GM19240 (cell line): ENCODE measurements at regions not wholly inside any gene's neighbourhood (a gene's known extent, or its start where the extent isn't known, plus 50 kb on each side); places are given as distances from the start of the nearest gene placed in this dataset.

Experiments
- DNase-seq: peaks from one replicate; pipeline ENCODE4 v3.0.0; 2011; ENCODE audit warnings: low spot score; ENCODE audit not compliant: insufficient read length

DNA sequence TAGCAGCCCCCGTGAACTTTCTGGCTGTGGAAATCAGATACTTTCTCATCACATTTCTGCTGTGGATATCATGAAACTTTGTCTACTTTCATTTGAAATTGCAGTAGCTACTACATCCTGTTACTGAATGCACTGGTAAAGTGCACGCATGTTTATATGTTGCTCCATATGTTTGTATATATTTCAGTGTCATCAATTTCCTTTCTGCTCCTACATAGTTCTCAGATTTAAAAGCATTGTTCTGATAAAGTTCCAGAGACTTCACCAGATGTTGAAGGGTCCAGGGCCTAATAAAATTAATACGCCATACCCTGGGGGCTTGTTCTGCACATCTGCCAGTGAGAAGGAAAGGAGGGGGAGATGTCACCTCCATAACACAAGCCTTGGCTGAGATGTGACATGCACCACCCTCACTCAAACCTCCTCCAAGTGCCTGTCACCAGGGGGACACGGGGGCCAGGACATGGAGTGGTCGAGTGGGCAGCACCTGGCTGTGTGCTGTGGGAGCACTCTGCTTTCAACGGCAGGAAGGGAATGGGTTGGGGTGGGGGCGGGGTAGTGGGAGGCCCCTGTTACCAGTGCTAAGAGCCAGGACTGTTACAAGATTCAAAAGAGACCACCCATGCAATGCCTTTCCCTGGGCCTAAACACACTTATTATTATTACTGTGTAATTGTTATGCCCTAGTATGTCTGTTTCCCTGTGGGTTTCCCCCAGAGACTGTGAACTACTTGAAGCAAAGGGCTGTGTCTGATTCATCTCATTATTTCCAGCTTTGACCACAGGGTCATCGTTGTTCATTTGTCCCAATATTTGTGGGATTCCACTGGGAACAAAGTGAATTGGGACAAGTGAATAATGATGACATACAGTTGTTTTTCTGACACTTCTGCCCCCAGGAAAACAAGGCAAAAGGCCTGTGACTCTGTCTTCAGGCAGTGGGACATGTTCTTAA lies 193.4 kb downstream of the FOXL1 start:
- no peak for DNase-seq

DNA sequence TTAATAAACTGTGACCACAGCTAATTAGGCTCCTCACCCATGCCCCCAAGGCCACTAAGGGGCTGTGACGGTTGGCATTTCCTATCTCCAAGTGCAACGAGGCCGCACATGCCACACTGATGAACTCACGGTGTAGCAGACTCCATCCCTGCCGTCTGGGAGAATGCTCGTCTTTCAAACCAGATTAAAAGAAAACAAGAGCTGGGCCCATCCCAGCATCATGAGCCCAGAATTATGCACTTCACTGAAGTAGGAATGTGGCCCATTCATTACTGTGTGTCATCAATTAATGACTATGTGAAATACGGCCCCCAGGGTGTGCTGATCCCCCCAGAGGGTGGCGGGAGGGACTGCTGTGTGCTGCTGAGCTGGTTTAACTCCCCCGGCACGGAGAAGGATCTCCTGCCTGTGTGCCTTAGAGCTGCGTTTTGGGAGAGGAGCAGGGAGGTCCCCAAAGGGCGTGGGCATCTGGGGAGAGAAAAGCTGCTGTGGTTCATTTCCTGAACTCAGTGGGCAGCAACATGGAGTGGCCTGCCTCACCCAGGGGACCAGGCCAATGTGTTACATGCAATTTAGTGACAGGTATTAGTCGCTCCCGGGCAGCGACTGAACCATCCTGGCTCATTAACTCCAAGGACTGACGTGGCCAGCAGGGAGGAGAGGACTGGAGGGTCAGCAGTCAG lies 194.5 kb downstream of the FOXL1 start:
- DNase-seq, result no peak

DNA sequence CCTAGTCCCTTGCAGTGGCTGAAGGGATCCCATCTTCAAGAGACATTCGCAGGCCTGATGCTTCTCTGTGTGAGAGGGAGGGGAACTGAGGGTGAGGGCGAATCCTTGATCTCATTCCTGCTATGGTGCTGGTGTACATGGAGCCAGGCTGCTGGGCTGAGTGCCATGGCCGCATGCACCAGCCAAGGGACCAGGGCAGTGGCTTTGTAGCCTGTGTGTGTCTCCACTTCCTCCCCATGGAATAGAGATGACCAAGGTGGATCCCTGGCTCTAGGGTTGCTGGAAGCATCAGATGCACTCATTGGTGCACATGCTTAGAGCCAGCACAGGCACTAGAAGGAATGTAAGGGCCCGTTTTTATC lies 195.0 kb downstream of the FOXL1 start:
- DNase-seq, result no peak

DNA sequence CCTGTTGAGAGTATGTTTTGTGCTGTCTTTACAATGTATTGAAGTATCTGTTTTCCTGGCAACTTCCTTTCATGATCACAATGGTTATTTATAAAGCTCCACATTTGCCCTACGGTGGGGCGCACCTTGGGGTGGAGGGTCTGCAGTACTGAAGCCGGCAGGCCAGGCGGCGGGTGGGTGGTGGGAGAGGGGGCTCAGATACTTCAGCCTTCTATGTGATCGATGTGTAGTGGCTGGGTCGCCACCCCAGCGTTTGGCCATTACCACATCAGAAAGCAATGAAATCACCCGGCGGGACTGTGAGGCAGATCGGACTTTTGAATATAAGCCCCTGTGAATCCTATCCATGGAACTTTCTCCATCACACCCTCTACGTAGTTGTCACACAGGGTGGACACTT lies 196.6 kb downstream of the FOXL1 start:
- DNase-seq, result no peak

DNA sequence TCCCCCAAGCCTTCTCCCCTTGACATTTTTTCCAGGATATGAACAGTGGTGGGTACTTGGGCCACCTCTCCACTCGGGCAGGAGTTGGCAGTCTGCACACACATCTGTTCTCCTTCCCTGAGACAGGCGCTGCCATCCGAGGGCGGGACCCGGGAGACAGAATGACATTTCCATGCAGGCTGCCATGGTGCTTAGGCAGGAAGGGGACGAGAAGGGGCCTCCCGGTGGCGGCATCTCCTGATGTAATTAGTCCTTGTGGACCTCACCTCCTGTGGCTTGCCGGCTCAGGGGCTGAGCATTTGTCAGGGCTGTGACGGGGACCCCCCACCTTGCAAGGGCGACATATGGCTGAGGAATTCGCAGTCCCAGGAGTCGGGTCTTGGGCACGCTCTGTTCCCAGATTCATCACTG lies 197.2 kb downstream of the FOXL1 start:
- no peak for DNase-seq

DNA sequence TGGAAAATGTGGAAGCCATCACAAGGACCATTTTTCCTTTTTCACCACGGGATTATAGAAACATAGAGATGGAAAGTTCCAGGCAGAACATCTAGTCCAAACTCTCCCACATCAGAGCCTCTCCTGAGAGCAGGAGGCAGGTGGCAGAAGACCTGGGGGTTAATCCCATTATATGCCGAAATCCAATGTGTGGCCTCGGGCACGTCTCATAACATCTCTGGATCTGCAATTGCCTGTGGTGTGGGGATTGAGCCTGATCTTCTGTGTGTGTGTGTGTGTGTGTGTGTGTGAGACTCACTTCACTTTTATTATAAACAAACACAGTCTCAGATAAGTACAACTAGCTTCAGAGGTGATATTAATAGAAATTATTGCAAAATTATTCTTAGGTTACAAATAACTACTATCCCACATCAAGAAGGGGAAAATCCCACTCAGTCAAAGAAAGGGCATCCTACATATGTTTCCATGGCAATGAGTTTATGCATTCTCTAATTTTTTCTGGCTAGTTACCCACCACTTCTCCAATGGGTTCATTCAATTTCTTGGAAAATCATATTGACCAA lies 199.1 kb downstream of the FOXL1 start:
- no peak for DNase-seq

DNA sequence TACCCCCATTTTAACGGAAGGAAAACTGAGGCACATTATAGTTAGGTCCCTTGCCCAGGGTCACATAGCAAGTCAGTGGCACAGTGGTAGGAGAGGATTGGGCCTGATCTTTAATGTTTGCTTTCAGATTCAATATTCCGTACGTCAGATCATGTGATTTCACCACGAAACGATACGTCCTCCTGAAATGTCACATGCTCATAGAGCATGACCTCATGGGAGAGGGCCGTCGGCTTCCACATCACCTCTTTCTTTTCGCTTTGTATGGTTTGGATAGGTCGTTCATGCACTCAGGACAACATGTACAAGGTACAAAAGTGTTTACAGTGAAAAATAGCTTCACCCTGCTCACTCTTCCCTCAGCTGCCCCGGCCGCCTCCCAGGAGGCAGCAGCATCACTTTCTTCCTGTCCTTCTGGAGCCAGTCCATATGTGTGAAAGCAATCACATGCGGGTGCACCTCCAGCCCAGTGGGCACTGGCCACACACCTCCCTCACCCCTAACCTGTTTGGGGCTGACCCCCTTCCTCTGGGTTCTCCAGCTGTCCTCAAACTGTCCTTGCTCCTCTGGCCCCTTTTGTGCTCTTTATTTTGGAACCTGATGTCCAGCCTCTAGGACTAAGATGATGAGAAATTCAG lies 199.9 kb downstream of the FOXL1 start:
- DNase-seq, result no peak

DNA sequence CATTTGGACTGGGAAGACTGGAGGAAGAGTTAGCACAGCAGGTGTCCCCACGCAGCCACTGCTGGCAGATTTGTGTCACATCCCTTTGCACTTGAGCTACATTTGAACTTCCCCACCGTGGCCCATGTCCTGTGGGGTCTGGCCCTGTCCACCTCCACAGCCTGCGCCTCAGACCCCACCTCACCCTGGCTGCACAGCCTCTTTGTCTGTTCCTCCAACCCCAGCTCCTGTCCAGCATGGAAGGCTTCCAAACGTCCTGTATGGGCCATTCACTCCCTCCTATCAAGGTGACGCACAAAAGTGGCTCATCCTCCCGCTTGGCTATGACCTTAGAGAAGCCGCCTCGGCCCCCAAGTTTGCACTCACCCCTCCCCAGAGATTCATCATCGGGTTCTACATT lies 200.6 kb downstream of the FOXL1 start:
- DNase-seq, result no peak

DNA sequence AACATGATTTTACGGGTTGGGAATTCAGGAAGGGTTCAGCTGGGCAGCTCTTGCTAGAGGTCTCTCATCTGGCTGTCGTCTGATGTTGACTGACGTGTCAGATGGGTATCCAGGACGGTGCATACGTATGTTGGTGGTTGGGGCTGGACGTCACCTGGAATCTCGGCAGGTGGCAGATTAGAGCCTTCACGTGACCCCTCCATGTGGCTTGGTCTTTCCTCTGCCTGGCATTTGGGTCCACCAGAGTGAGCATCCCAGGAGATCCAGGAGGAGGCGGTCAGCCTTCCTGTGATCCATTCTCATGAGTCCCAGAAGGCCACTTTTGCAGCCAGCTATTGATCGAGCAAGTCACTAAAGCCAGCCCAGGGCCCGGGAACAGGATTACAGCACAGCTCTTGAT lies 202.7 kb downstream of the FOXL1 start:
- no peak for DNase-seq

DNA sequence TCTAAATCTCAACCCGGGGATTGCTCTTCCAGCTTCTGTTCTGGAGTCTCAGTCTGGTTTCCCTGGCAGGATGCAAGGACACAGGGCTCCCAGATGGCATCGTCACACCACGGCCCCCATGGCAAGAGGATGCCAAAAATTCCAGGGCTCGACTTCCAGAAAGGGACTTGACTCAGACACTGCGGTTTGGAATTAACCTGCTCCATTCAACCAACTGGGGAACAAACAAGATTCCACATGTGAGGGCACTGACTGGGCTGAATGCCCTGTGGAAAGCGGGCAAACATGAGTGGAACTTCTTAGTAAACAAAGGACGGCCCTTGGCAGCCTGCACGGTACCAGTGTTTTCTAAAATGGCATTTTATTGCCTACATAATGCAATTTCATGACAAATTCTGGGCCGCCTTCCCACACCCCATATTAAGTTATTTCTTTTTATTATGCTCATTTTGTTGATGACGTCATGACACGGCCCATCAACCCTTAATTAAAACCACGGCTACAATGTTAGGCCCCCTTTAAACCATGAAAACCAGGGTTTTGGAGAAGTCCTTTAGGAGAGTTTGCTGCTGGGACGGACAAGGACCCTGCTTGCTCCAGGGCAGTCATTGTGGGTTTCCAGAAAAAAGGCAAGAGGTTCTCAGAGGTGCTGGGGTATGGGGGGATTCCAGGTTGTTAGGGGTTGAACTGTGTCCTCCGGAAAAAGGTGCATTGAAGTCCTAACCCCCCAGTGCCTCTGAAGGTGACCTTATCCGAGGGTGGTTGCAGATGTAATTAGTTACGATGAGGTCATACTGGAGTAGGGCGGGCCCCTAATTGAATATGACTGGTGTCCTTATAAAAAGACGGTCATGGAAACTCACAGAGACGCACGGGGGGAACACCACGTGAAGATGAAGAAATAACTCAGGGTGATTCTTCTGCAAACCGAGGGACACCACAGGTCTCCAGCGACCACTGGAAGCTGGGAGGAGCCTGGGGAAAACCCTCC lies 205.6 kb downstream of the FOXL1 start:
- DNase-seq, result no peak

DNA sequence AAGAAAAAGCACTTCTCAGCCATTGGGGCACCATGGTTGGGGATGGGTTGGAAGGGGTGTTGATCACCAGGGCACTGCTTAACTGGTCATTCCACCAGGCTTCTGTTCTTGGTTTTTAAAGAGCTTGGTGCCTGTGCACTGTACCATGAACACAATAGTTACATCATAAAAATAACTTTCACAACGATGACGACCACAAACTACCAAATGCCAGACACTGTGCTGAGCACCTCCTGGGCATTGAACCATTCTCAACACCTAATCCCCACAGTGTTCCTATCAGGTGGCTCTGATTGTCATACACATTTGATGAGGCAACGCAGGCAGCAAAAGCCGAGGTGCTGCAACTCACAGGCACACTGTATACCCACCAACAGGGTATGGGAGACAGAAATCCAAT lies 208.0 kb downstream of the FOXL1 start:
- DNase-seq, result no peak

DNA sequence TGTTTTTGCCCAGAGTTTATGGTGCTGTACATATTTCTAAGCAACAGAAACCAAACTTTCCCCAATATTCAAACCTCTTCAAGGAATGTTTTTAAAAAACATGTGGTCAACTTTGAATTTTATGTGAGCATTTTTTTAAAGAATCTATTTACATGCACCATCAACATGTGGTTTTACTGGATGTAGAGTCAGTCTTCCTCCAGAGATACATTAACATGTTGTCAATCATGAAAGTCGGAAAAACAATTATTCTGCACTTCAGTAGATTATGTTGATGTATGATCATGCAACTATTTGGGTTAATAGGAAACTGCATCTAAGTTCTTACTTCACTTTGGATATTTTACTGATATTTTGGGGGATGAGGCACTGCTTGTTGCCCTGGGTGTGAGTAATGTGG lies 208.6 kb downstream of the FOXL1 start:
- DNase-seq, result no peak

DNA sequence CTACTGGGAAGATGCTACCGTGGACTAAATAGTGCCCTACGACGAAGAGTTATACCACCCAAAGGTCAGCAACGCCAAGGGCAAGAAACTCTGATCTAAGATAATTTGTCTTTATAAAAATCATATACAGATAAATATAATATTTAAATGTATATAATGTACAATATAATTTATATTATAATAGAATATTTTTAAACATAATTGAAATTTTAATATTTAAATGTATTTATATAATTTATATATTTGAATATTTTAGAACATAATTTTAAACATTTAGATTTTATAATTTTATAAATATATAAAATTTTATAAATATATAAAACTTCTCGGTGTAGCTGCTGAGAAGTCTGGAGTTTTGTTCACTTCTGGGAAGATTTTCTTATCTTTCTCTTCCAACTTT lies 209.2 kb downstream of the FOXL1 start:
- no peak for DNase-seq

DNA sequence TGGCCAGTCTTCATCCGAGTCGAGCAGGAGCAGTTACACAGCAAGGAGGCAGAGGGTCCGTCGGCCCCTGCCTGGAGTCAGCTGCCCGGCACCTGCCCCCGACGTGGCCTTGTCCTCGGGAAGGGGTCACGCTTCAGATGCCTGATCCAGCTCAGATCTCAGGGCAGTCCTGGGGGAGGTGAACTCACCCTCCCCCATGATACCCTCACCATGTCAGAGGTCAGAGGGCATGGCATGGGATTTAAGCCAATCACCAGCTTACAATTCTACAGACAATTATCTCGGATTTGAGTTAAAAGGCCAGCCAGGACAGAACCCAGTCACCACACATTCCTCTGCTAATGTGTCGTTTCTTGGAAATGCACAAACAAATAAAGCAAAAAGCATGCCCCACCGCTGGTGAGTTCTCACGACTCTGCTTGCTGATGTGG lies 211.3 kb downstream of the FOXL1 start:
- no peak for DNase-seq

DNA sequence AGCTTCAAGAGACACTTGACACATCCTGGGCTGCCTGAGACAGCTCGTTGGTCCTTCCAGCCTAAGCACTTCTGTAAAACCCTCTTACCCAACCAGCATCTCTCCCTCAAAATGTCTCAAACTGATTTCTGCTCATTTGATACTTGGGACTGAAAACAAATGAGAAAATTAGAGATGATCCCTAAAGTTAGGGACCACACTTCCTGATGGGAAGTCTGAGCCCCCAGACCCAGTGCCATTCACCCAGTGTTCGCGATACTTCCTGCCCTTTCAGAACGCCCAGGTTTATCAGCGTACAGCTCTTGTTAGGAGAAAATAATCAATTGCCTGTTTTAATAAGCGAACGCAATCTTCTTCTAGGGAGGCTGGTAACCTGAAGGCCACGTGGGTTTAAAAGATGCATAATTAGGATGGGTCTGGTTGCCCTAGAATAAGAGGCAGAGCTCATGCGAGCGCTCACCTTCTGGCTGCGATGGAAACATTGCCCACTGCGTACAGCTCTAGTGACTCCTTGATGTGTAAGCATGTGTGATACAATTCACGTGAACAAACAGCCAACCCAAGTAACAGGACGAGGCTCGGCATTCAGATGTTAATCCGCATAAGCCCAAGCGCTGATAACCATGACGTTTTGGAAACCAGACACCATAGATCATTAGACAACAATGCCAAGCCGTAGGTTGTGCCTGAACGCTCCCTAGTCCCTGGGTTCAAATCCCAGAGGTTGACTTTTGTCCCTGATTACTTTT lies 213.1 kb downstream of the FOXL1 start:
- DNase-seq, result no peak

DNA sequence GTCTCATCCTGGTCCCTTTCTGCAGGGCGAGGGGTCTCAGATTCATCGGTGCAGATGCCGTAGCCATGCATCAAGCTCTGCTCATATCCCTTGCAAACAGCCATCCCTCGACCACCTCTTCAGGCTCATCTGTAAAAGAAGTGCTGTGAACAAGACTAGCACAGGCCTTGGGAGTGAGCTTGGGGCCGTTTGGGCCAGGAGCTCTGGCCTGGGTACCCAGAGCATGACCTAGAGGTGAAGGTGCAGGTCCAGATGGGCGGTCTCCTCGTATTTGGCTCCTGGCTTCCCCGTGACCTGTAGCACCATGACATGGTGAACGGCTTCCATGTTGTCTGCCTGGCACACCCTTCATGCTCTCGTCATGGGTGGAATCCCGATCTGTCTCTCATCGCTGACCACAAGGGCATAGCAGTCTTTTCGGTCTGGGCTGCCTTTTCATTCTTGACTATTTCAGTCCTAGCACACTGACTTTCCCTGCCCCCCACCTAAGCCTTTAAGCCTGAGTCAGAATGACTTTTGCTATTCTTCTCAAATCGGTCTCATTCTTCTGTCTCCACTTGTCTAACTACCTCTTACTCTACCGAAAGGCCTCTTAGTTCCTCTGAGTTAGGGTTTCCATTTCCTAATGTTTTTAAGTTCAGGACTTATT lies 216.0 kb downstream of the FOXL1 start:
- DNase-seq, result no peak

DNA sequence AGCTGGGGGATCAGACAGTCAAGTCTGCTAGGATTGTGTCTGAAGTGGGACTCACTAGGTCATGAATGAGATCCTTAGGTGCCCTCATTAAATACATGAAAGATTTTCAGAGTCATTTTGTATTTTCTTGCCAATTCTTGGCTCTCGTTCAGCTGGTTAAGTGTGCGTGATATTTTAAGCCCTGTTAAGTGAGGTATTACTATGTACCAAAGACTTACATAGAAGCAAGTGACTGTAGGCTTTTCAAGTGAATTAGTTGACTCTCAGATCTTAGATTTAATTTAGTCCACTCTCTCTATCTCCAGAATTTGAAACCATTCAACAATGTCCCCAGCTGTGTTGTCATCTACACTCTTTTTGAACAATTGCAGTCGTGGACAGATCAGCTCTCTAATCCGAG lies 219.4 kb downstream of the FOXL1 start:
- DNase-seq, result no peak

DNA sequence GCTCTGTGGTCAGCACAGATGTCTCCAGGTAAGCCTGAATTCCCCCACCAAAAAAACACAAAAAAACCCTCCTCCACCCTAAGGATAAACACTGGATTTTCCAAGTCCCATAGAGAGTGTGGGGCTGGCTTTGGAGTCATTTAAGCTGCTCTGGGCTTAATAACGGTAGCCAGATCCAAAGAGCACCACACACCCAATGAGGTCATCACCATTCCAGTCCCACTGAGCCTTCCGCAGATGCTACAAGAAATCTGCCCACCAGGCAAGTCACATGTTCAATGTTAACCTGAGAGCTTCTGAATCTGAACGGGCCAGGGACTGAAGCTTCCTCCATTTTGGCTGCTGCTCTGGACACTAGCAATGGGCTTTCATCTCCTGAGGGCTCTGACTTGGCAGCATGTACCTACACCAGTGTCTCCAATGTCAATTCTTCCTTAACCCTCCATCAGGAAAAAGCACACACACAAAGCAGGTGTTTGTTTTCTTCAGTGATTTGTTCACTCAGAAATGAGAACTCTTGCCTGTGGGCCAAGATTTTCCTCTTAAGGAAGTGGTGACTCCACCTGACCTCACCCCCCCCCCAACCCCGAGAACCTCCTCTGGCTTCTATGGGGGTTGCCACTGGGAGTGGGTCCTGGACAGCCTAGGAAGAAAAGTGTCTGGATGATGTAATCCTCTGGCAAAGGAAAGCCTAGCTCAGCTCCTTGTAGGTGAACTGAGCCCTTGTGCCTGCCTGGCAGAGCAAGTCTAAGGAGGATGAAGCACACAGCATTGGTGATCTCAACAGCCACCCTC lies 220.1 kb downstream of the FOXL1 start:
- no peak for DNase-seq

DNA sequence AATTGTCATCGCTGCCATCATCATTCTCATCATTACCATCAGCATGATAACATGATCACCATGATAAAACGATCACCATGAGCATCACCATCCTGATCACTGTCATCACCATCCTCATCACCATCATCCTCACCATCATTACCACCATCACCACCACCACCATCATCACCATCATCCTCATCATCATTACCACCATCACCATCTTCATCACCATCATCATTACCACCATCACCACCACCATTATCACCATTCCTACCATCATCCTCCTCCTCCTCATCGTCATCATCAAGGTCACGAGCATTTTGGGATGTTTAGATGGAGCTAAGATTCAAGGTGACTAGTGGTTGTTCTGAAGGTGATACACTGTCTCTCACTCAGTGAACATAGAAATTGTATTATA lies 221.0 kb downstream of the FOXL1 start:
- DNase-seq, result no peak
